ENCODE measurements at regions not wholly inside any gene's neighbourhood (a gene's known extent, or its start where the extent isn't known, plus 50 kb on each side); places are given as distances from the start of the nearest gene placed in this dataset.
"Not testable (repeated sequence)": the region's sequence is repeated elsewhere in the genome, so short reads cannot be mapped to it uniquely, and the experiment has no call there.

GRCh38 chr15:38002883-38003477, 68.5 kb downstream of the TMCO5A start:
- no peaks in the 10 kb centered on the region for H3K4me1 ChIP-seq (ENCODE audit: control insufficient read depth, insufficient read depth, low read length)
- H3K27ac ChIP-seq (ENCODE audit: low read depth, low read length): no peak overlapping the region
- no peaks in the 10 kb centered on the region for H3K36me3 ChIP-seq (ENCODE audit: control insufficient read depth, insufficient read depth, low read length)
- no peak overlapping the region for H3K4me3 ChIP-seq (ENCODE audit: low read depth, low read length)
- H3K9me3 ChIP-seq (ENCODE audit: control insufficient read depth, insufficient read depth, low read length): no peaks in the 10 kb centered on the region
- no peaks in the 10 kb centered on the region for H3K27me3 ChIP-seq (ENCODE audit: control insufficient read depth, insufficient read depth, low read length)
- H3K9ac ChIP-seq (ENCODE audit: low read depth, low read length): no peak overlapping the region

GRCh38 chr15:38004218-38004861, 69.9 kb downstream of the TMCO5A start:
- Histone ChIP-seq H3K9me3 (ENCODE audit: control insufficient read depth, insufficient read depth, low read length) (no peaks in the 10 kb centered on the region), H3K36me3 (ENCODE audit: control insufficient read depth, insufficient read depth, low read length) (no peaks in the 10 kb centered on the region), H3K27ac (ENCODE audit: low read depth, low read length) (no peak overlapping the region), H3K4me1 (ENCODE audit: control insufficient read depth, insufficient read depth, low read length) (no peaks in the 10 kb centered on the region), H3K4me3 (ENCODE audit: low read depth, low read length) (no peak overlapping the region), H3K27me3 (ENCODE audit: control insufficient read depth, insufficient read depth, low read length) (no peaks in the 10 kb centered on the region), H3K9ac (ENCODE audit: low read depth, low read length) (no peak overlapping the region)

GRCh38 chr15:38005953-38006808, 71.7 kb downstream of the TMCO5A start:
- Histone ChIP-seq H3K9ac (ENCODE audit: low read depth, low read length) (no peak overlapping the region), H3K27me3 (ENCODE audit: control insufficient read depth, insufficient read depth, low read length) (no peaks in the 10 kb centered on the region), H3K27ac (ENCODE audit: low read depth, low read length) (no peak overlapping the region), H3K9me3 (ENCODE audit: control insufficient read depth, insufficient read depth, low read length) (no peaks in the 10 kb centered on the region), H3K4me3 (ENCODE audit: low read depth, low read length) (no peak overlapping the region), H3K36me3 (ENCODE audit: control insufficient read depth, insufficient read depth, low read length) (no peaks in the 10 kb centered on the region), H3K4me1 (ENCODE audit: control insufficient read depth, insufficient read depth, low read length) (no peaks in the 10 kb centered on the region)

- Histone ChIP-seq H3K9ac (ENCODE audit: low read depth, low read length) (no peak overlapping the region), H3K9me3 (ENCODE audit: control insufficient read depth, insufficient read depth, low read length) (no peaks in the 10 kb centered on the region), H3K4me3 (ENCODE audit: low read depth, low read length) (no peak overlapping the region), H3K36me3 (ENCODE audit: control insufficient read depth, insufficient read depth, low read length) (no peaks in the 10 kb centered on the region), H3K27ac (ENCODE audit: low read depth, low read length) (no peak overlapping the region), H3K27me3 (ENCODE audit: control insufficient read depth, insufficient read depth, low read length) (no peaks in the 10 kb centered on the region), H3K4me1 (ENCODE audit: control insufficient read depth, insufficient read depth, low read length) (no peaks in the 10 kb centered on the region)
These were observed 76.0 kb downstream of the TMCO5A start for GRCh38 chr15:38010395-38010794.

- Histone ChIP-seq H3K4me1 (ENCODE audit: control insufficient read depth, insufficient read depth, low read length) (no peaks in the 10 kb centered on the region), H3K9me3 (ENCODE audit: control insufficient read depth, insufficient read depth, low read length) (no peaks in the 10 kb centered on the region), H3K9ac (ENCODE audit: low read depth, low read length) (no peak overlapping the region), H3K27me3 (ENCODE audit: control insufficient read depth, insufficient read depth, low read length) (no peaks in the 10 kb centered on the region), H3K4me3 (ENCODE audit: low read depth, low read length) (no peak overlapping the region), H3K36me3 (ENCODE audit: control insufficient read depth, insufficient read depth, low read length) (no peaks in the 10 kb centered on the region), H3K27ac (ENCODE audit: low read depth, low read length) (no peak overlapping the region)
These were observed 78.5 kb downstream of the TMCO5A start for GRCh38 chr15:38012894-38013293.

- Histone ChIP-seq H3K27ac (ENCODE audit: low read depth, low read length) (no peak overlapping the region), H3K4me1 (ENCODE audit: control insufficient read depth, insufficient read depth, low read length) (no peaks in the 10 kb centered on the region), H3K4me3 (ENCODE audit: low read depth, low read length) (no peak overlapping the region), H3K27me3 (ENCODE audit: control insufficient read depth, insufficient read depth, low read length) (no peaks in the 10 kb centered on the region), H3K9ac (ENCODE audit: low read depth, low read length) (no peak overlapping the region), H3K9me3 (ENCODE audit: control insufficient read depth, insufficient read depth, low read length) (no peaks in the 10 kb centered on the region), H3K36me3 (ENCODE audit: control insufficient read depth, insufficient read depth, low read length) (no peaks in the 10 kb centered on the region)
These were observed 83.3 kb downstream of the TMCO5A start for GRCh38 chr15:38017721-38018120.

- Histone ChIP-seq H3K4me1 (ENCODE audit: control insufficient read depth, insufficient read depth, low read length) (no peaks in the 10 kb centered on the region), H3K36me3 (ENCODE audit: control insufficient read depth, insufficient read depth, low read length) (no peaks in the 10 kb centered on the region), H3K27ac (ENCODE audit: low read depth, low read length) (no peak overlapping the region), H3K9me3 (ENCODE audit: control insufficient read depth, insufficient read depth, low read length) (no peaks in the 10 kb centered on the region), H3K9ac (ENCODE audit: low read depth, low read length) (no peak overlapping the region), H3K27me3 (ENCODE audit: control insufficient read depth, insufficient read depth, low read length) (no peaks in the 10 kb centered on the region), H3K4me3 (ENCODE audit: low read depth, low read length) (no peak overlapping the region)
These were observed 84.6 kb downstream of the TMCO5A start for GRCh38 chr15:38019066-38019465.

- H3K9ac ChIP-seq (ENCODE audit: low read depth, low read length): no peak overlapping the region
- no peaks in the 10 kb centered on the region for H3K9me3 ChIP-seq (ENCODE audit: control insufficient read depth, insufficient read depth, low read length)
- H3K27me3 ChIP-seq (ENCODE audit: control insufficient read depth, insufficient read depth, low read length): no peaks in the 10 kb centered on the region
- no peak overlapping the region for H3K27ac ChIP-seq (ENCODE audit: low read depth, low read length)
- no peak overlapping the region for H3K4me3 ChIP-seq (ENCODE audit: low read depth, low read length)
- no peaks in the 10 kb centered on the region for H3K36me3 ChIP-seq (ENCODE audit: control insufficient read depth, insufficient read depth, low read length)
- H3K4me1 ChIP-seq (ENCODE audit: control insufficient read depth, insufficient read depth, low read length): no peaks in the 10 kb centered on the region
These were observed 86.8 kb downstream of the TMCO5A start for GRCh38 chr15:38021259-38021658.

GRCh38 chr15:38024293-38025091, 90.1 kb downstream of the TMCO5A start:
- H3K4me1 ChIP-seq (ENCODE audit: control insufficient read depth, insufficient read depth, low read length): no peaks in the 10 kb centered on the region
- no peak overlapping the region for H3K27ac ChIP-seq (ENCODE audit: low read depth, low read length)
- no peak overlapping the region for H3K9ac ChIP-seq (ENCODE audit: low read depth, low read length)
- H3K27me3 ChIP-seq (ENCODE audit: control insufficient read depth, insufficient read depth, low read length): no peaks in the 10 kb centered on the region
- no peaks in the 10 kb centered on the region for H3K9me3 ChIP-seq (ENCODE audit: control insufficient read depth, insufficient read depth, low read length)
- no peaks in the 10 kb centered on the region for H3K36me3 ChIP-seq (ENCODE audit: control insufficient read depth, insufficient read depth, low read length)
- no peak overlapping the region for H3K4me3 ChIP-seq (ENCODE audit: low read depth, low read length)

GRCh38 chr15:38025656-38026055, 91.2 kb downstream of the TMCO5A start:
- H3K4me3 ChIP-seq (ENCODE audit: low read depth, low read length); H3K36me3 ChIP-seq (ENCODE audit: control insufficient read depth, insufficient read depth, low read length); H3K9me3 ChIP-seq (ENCODE audit: control insufficient read depth, insufficient read depth, low read length); H3K27ac ChIP-seq (ENCODE audit: low read depth, low read length); H3K27me3 ChIP-seq (ENCODE audit: control insufficient read depth, insufficient read depth, low read length); H3K9ac ChIP-seq (ENCODE audit: low read depth, low read length); H3K4me1 ChIP-seq (ENCODE audit: control insufficient read depth, insufficient read depth, low read length): not testable (repeated sequence)

All from HUES48 (cell line).